Stimulated activated CD4-positive, alpha-beta T cell treated with anti-CD3 and anti-CD28 coated beads, Interleukin-4, amount 100 ng/mL, for 4 hours (primary cell): ENCODE measurements at regions not wholly inside any gene's neighbourhood (a gene's known extent, or its start where the extent isn't known, plus 50 kb on each side); places are given as distances from the start of the nearest gene placed in this dataset.

Experiments used
- DNase-seq, 2 experiments: peaks; one replicate each; pipeline ENCODE4 v3.0.0-alpha.2; 2020

DNA sequence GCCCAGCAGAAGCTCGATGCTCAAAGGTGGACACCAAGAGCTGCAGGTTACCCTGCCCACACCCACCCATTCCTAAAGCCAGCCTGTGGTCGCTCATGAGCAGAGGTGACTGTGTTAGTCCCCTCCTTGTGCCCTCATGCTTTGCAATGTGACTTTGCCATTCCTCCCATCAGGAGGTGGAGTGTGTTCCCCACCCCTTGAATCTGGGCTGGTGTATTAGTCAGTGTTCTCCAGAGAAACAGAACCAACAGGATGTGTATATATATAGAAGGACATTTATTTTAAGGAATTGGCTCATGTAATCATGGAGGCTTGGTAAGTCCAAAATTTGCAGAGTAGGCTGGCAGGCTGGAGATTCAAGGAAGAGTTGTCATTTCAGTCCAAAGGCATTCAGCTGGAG is 54.4 kb upstream of the RNF24 start:
- DNase-seq, result no peak

DNA sequence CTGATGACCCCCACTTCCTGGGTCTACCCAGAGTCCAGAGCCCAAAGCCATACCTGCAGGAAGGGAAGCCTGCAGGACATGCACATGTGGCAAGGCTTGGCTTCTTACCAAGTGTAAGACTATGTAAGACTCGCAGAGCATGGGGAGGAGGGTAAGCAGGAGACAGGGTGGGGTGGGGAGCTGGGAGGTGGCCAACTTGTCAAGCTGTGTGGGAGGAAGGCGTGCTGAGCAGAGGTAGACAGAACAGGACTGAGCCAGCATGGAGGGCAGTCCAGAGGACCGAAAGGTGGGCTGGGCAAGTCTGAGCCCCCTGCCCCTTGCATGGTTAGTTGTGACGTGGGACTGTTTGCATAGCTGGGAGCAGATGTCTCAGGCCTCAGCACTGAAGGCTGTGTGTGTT is 53.4 kb upstream of the RNF24 start:
- DNase-seq, result no peak

DNA sequence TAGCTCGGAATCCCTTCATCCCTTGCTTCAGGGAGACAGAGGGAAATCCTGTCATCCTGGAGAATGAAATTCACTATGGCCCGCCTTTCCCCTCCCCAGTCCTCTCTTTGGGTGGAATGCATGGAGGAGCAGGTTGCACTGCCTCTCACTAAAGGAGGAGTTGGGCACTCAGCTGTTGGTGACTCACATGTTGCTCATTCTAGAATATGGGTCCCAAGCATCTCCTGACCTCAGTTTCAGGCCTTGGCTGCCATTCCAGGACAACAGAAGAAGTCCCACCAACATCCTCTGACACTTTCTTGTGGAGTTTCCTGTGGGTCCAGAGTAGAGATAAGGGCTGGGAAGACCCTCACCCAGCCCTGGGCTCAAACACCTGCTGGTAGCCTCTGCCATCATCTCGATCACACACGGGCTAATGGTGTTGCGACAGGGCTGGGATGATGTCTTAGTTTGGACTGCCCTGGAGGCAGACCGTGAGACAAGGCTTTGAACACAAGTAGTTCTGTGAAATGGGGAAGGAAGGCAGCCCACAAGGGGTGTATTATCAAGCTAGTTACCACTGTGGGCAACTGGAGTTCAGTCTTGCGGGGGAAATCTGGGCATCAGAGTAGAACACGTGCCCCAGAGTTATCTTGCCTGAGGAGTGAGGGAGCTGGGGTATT is 52.4 kb upstream of the RNF24 start:
- DNase-seq, result no peak

DNA sequence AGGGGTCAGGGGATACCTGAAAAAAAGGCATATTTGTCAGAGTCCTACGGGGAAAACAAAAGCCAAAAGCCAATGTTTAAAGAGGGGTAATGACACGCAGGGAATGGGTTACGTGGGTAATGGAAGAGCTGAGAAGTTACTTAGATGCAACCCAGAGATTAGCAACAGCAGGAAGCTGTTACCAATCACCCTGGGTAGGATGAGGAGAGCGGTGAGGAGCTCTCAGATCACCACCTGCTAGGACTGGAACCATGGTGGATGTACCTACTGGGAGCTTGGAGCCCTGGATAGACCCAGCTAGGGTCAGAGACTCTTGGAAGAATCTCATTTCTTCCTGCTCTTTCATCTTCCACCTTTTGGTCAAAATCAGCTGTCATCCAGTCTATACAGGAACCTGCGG is 51.2 kb upstream of the RNF24 start:
- no peak for DNase-seq

DNA sequence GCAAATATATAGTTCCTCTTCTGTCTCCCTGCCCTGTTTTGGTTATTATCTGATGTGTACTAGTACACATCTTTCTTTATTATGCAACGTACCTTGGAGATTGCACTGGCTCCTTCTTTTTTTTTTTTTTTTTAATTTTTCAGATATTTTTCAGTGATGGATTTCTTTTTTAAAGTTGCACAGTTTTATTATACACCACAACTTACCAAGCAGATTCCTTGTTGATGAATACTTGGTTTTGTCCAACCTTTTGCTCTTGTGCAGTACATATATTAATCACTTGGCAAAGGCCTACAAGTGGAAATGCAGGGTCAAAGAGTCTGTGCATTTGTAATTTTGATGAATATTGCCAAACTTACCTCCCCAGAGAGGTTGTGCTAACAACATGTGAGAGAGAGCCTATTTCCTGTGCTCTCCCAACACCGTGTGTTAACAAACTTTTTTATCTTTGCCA is 50.1 kb upstream of the RNF24 start:
- DNase-seq, result no peak
